ENCODE measurements at regions not wholly inside any gene's neighbourhood (a gene's known extent, or its start where the extent isn't known, plus 50 kb on each side); places are given as distances from the start of the nearest gene placed in this dataset.

- TF ChIP-seq CTCF (conservative IDR thresholded peaks at IDR 0.05; ENCODE audit: low read depth, low read length) (no peak), EZH2 (IDR thresholded peaks at IDR 0.05; ENCODE audit: borderline replicate concordance, low read depth, low read length, poor library complexity, severe bottlenecking) (no peak)
These were observed 695.9 kb downstream of the NSUN3 start for GRCh38 chr3:94758751-94759150.

Measured in A673 (cell line).